ENCODE measurements at regions not wholly inside any gene's neighbourhood (a gene's known extent, or its start where the extent isn't known, plus 50 kb on each side); places are given as distances from the start of the nearest gene placed in this dataset.
"Not testable (repeated sequence)": the region's sequence is repeated elsewhere in the genome, so short reads cannot be mapped to it uniquely, and the experiment has no call there.

DNA sequence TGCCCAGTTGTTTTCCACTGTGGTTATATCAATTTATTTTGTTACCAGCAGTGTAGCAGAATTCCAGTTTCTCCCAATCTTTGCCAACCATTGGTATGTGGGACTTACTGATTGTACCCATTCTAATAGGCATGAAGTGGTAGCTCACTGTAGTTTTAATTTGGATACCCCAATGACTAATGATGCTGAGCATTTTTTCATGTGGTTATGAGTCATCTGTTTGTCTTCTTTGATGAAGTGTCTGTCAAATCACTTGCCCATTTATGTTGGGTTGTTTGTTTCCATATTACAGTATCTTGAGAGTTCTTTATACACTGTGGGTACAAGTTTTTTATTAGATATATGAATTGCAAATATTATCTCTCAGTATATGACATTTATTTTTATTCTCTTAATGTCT is 644.3 kb downstream of the NR2F2 start:
- Histone ChIP-seq H4K20me1 (ENCODE audit: insufficient read depth, poor library complexity, severe bottlenecking) (no peaks in the 10 kb centered on the region), H3K9me2 (replicated peaks; ENCODE audit: insufficient read depth) (no peaks in the 10 kb centered on the region), H2AFZ (no peak overlapping the region), H3K36me3 (replicated peaks; ENCODE audit: insufficient read depth, low read depth) (no peaks in the 10 kb centered on the region), H3K27ac (no peak overlapping the region), H3K9me3 (ENCODE audit: low read depth) (no peaks in the 10 kb centered on the region), H3K4me2 (no peak overlapping the region), H3K4me1 (ENCODE audit: insufficient read depth) (no peaks in the 10 kb centered on the region), H3K4me3 (no peak overlapping the region), H3K27me3 (no peaks in the 10 kb centered on the region), H3K79me2 (no peaks in the 10 kb centered on the region)
- no peak for DNase-seq (ENCODE audit: low spot score)
- TF ChIP-seq EZH2 (IDR thresholded peaks at IDR 0.05; ENCODE audit: borderline replicate concordance), result no peak
- TF ChIP-seq EZH2phosphoT487 (IDR thresholded peaks at IDR 0.05; ENCODE audit: low read depth, severe bottlenecking, unreplicated experiment), result no peak
- TF ChIP-seq, protein P1, sequence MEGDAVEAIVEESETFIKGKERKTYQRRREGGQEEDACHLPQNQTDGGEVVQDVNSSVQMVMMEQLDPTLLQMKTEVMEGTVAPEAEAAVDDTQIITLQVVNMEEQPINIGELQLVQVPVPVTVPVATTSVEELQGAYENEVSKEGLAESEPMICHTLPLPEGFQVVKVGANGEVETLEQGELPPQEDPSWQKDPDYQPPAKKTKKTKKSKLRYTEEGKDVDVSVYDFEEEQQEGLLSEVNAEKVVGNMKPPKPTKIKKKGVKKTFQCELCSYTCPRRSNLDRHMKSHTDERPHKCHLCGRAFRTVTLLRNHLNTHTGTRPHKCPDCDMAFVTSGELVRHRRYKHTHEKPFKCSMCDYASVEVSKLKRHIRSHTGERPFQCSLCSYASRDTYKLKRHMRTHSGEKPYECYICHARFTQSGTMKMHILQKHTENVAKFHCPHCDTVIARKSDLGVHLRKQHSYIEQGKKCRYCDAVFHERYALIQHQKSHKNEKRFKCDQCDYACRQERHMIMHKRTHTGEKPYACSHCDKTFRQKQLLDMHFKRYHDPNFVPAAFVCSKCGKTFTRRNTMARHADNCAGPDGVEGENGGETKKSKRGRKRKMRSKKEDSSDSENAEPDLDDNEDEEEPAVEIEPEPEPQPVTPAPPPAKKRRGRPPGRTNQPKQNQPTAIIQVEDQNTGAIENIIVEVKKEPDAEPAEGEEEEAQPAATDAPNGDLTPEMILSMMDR (IDR thresholded peaks at IDR 0.05; ENCODE audit: poor library complexity), result no peak

DNA sequence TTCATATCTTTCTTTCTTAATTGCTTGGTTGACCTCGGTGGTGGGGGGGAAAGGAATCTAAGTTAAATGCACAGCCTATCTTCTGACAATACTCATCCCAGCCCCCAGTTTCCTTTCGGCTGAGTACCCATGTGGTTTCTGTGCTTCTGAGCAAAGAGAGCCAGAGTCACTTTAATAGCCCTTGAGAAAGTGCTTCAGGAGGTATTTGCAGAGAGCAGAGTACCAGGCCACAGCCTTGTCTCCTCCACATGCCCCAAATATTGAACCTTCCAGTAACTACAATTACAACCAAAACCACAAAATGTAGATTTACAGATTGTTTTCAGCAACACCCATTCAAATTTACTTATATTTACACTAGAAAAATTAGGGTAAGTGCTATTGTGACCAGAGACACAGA is 647.4 kb downstream of the NR2F2 start:
- Histone ChIP-seq H3K79me2 (no peaks in the 10 kb centered on the region), H3K9me2 (replicated peaks; ENCODE audit: insufficient read depth) (no peaks in the 10 kb centered on the region), H2AFZ (no peak overlapping the region), H3K27me3 (peaks cover 3% of the 10 kb centered on the region), H3K4me2 (no peak overlapping the region), H3K4me3 (no peak overlapping the region), H3K27ac (no peak overlapping the region), H4K20me1 (ENCODE audit: insufficient read depth, poor library complexity, severe bottlenecking) (no peaks in the 10 kb centered on the region), H3K9me3 (ENCODE audit: low read depth) (no peaks in the 10 kb centered on the region), H3K36me3 (replicated peaks; ENCODE audit: insufficient read depth, low read depth) (no peaks in the 10 kb centered on the region), H3K4me1 (ENCODE audit: insufficient read depth) (no peaks in the 10 kb centered on the region)
- DNase-seq (ENCODE audit: low spot score), result no peak
- 21% methylated on average over 2 of the region's 2 CpGs for WGBS (ENCODE audit: low lambda C conversion rate, missing lambda C conversion rate)
- no peak for TF ChIP-seq EZH2 (IDR thresholded peaks at IDR 0.05; ENCODE audit: borderline replicate concordance)
- no peak for TF ChIP-seq EZH2phosphoT487 (IDR thresholded peaks at IDR 0.05; ENCODE audit: low read depth, severe bottlenecking, unreplicated experiment)
- TF ChIP-seq, protein P1 (IDR thresholded peaks at IDR 0.05; ENCODE audit: poor library complexity), result no peak

GRCh38 chr15:96978937-96979473 is 648.5 kb downstream of the NR2F2 start:
- no peak for DNase-seq (ENCODE audit: low spot score)
- 64% methylated on average over 5 of the region's 5 CpGs for WGBS (ENCODE audit: low lambda C conversion rate, missing lambda C conversion rate)
- TF ChIP-seq EZH2phosphoT487 (IDR thresholded peaks at IDR 0.05; ENCODE audit: low read depth, severe bottlenecking, unreplicated experiment) (no peak), EZH2 (IDR thresholded peaks at IDR 0.05; ENCODE audit: borderline replicate concordance) (no peak)
- TF ChIP-seq, protein P1 (IDR thresholded peaks at IDR 0.05; ENCODE audit: poor library complexity), result no peak
- Histone ChIP-seq H3K4me1 (ENCODE audit: insufficient read depth) (no peaks in the 10 kb centered on the region), H3K4me2 (no peak overlapping the region), H3K9me2 (replicated peaks; ENCODE audit: insufficient read depth) (no peaks in the 10 kb centered on the region), H3K36me3 (replicated peaks; ENCODE audit: insufficient read depth, low read depth) (no peaks in the 10 kb centered on the region), H3K4me3 (no peak overlapping the region), H4K20me1 (ENCODE audit: insufficient read depth, poor library complexity, severe bottlenecking) (no peaks in the 10 kb centered on the region), H3K9me3 (ENCODE audit: low read depth) (no peaks in the 10 kb centered on the region), H3K79me2 (no peaks in the 10 kb centered on the region), H2AFZ (no peak overlapping the region), H3K27ac (no peak overlapping the region), H3K27me3 (peaks cover 11% of the 10 kb centered on the region)

DNA sequence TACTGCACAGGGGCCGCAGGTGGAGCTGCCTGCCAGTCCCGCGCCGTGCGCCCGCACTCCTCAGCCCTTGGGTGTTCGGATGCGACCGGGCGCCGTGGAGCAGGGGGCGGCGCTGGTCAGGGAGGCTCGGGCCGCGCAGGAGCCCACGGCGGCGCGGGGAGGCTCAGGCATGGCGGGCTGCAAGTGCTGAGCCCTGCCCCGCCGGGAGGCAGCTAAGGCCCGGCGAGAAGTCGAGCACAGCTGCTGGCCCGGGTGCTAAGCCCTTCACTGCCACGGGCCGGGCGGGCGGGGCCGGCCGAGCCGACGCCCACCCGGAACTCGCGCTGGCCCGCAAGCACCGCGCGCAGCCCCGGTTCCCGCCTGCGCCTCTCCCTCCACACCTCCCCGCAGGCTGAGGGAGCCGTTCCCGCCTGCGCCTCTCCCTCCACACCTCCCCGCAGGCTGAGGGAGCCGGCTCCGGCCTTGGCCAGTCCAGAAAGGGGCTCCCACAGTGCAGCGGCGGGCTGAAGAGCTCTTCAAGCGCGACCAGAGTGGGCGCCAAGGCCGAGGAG is 653.7 kb downstream of the NR2F2 start:
- H3K4me2 ChIP-seq, result peak overlapping the region; percentile 95

More for the DNA sequence above, 653.7 kb downstream of the NR2F2 start:
- Histone ChIP-seq H3K27me3 (peaks cover 11% of the 10 kb centered on the region), H3K4me3 (peak overlapping the region; percentile 31), H2AFZ (peak overlapping the region; percentile 83)
- H3K36me3 ChIP-seq (replicated peaks; ENCODE audit: insufficient read depth, low read depth); H3K79me2 ChIP-seq; H3K4me1 ChIP-seq (ENCODE audit: insufficient read depth); H3K9me3 ChIP-seq (ENCODE audit: low read depth); H4K20me1 ChIP-seq (ENCODE audit: insufficient read depth, poor library complexity, severe bottlenecking); H3K9me2 ChIP-seq (replicated peaks; ENCODE audit: insufficient read depth); H3K27ac ChIP-seq: not testable (repeated sequence)
- DNase-seq (ENCODE audit: low spot score), result peak; percentile 40
- WGBS (ENCODE audit: low lambda C conversion rate, missing lambda C conversion rate), result 5% methylated on average over 34 of the region's 58 CpGs
